Myocyte (in vitro differentiated cells): ENCODE measurements at regions not wholly inside any gene's neighbourhood (a gene's known extent, or its start where the extent isn't known, plus 50 kb on each side); places are given as distances from the start of the nearest gene placed in this dataset.
"Not testable (repeated sequence)": the region's sequence is repeated elsewhere in the genome, so short reads cannot be mapped to it uniquely, and the experiment has no call there.

Experiments
- DNase-seq: peaks from one replicate; pipeline ENCODE4 v3.0.0-alpha.2; 2012; ENCODE audit warnings: low read depth

- DNase-seq, result no peak
These were observed 223.4 kb downstream of the NAF1 start for GRCh38 chr4:162943263-162943662.

- DNase-seq, result no peak
These were observed 227.8 kb downstream of the NAF1 start for GRCh38 chr4:162938738-162939485.

GRCh38 chr4:162935214-162935613 is 231.5 kb downstream of the NAF1 start:
- DNase-seq, result no peak

- DNase-seq, result no peak
These were observed 235.4 kb downstream of the NAF1 start for GRCh38 chr4:162931286-162931685.

GRCh38 chr4:162921178-162921785 is 245.4 kb downstream of the NAF1 start:
- DNase-seq, result no peak

- DNase-seq, result no peak
These were observed 246.0 kb downstream of the NAF1 start for GRCh38 chr4:162920649-162921048.

GRCh38 chr4:162912482-162912881 is 254.2 kb downstream of the NAF1 start:
- no peak for DNase-seq

GRCh38 chr4:162911349-162911748 is 255.3 kb downstream of the NAF1 start:
- DNase-seq, result no peak

- DNase-seq, result no peak
These were observed 256.7 kb downstream of the NAF1 start for GRCh38 chr4:162909952-162910351.

GRCh38 chr4:162894387-162894786 is 272.3 kb downstream of the NAF1 start:
- DNase-seq, result no peak

- no peak for DNase-seq
These were observed 274.6 kb downstream of the NAF1 start for GRCh38 chr4:162891788-162892707.

- DNase-seq, result no peak
These were observed 288.6 kb downstream of the NAF1 start for GRCh38 chr4:162878096-162878495.

GRCh38 chr4:162874748-162875147 is 291.9 kb downstream of the NAF1 start:
- no peak for DNase-seq

GRCh38 chr4:162871990-162872389 is 294.7 kb downstream of the NAF1 start:
- no peak for DNase-seq

GRCh38 chr4:162869157-162869556 is 297.5 kb downstream of the NAF1 start:
- DNase-seq, result no peak

- no peak for DNase-seq
These were observed 300.1 kb downstream of the NAF1 start for GRCh38 chr4:162866565-162866964.

GRCh38 chr4:162865102-162865501 is 301.6 kb downstream of the NAF1 start:
- no peak for DNase-seq

- no peak for DNase-seq
These were observed 312.9 kb downstream of the NAF1 start for GRCh38 chr4:162853788-162854187.

GRCh38 chr4:162852642-162853041 is 314.0 kb downstream of the NAF1 start:
- no peak for DNase-seq

GRCh38 chr4:162851241-162851758 is 315.4 kb downstream of the NAF1 start:
- not testable (repeated sequence) for DNase-seq

GRCh38 chr4:162849937-162850336 is 316.8 kb downstream of the NAF1 start:
- no peak for DNase-seq
